Liver (tissue), 8 donors: ENCODE measurements at regions not wholly inside any gene's neighbourhood (a gene's known extent, or its start where the extent isn't known, plus 50 kb on each side); places are given as distances from the start of the nearest gene placed in this dataset.
"Not testable (repeated sequence)": the region's sequence is repeated elsewhere in the genome, so short reads cannot be mapped to it uniquely, and the experiment has no call there.

Experiments
- DNase-seq: peaks from one replicate; pipeline ENCODE4 v3.0.0-alpha.2; 2017; ENCODE audit warnings: low spot score
- H3K27ac ChIP-seq, 2 donors: one replicate each; pipeline ENCODE4 v1.7.0; 2013; ENCODE audit warnings: inconsistent platforms in 2 of 2, low read length in 2 of 2, control low read depth in 1 of 2, low read depth in 1 of 2, mild to moderate bottlenecking in 1 of 2
- H3K27me3 ChIP-seq, 4 donors: one replicate each; pipeline versions ENCODE4 v1.6.1 to v1.7.0; 2013; ENCODE audit warnings: low read length in 3 of 4, inconsistent platforms in 1 of 4, mild to moderate bottlenecking in 1 of 4, moderate library complexity in 1 of 4; ENCODE audit not compliant: control insufficient read depth in 4 of 4, insufficient read depth in 4 of 4
- H3K36me3 ChIP-seq, 4 donors: one replicate each; pipeline versions ENCODE4 v1.6.1 to v1.7.0; 2013; ENCODE audit warnings: low read length in 3 of 4, mild to moderate bottlenecking in 3 of 4, low read depth in 1 of 4, moderate library complexity in 1 of 4; ENCODE audit not compliant: control insufficient read depth in 4 of 4, insufficient read depth in 3 of 4
- H3K4me1 ChIP-seq, 4 donors: one replicate each; pipeline versions ENCODE4 v1.6.1 to v1.7.0; 2013; ENCODE audit warnings: low read length in 3 of 4, mild to moderate bottlenecking in 3 of 4, moderate library complexity in 1 of 4; ENCODE audit not compliant: control insufficient read depth in 4 of 4, insufficient read depth in 4 of 4
- H3K4me3 ChIP-seq, 3 donors: one replicate each; pipeline versions ENCODE4 v1.6.1 to v1.7.0; 2013; ENCODE audit warnings: low read length in 3 of 3, control low read depth in 1 of 3, low read depth in 1 of 3, mild to moderate bottlenecking in 1 of 3
- H3K9ac ChIP-seq, 2 donors: one replicate each; pipeline ENCODE4 v1.7.0; 2013; ENCODE audit warnings: low read length in 2 of 2, mild to moderate bottlenecking in 2 of 2, moderate library complexity in 2 of 2, control low read depth in 1 of 2, low read depth in 1 of 2
- H3K9me3 ChIP-seq, 4 donors: one replicate each; pipeline versions ENCODE4 v1.6.1 to v1.7.0; 2013; ENCODE audit warnings: low read length in 3 of 4; ENCODE audit not compliant: control insufficient read depth in 4 of 4
- CTCF ChIP-seq: fragments of 150-350 bp; IDR thresholded peaks from 2 replicates; pipeline ENCODE4 v1.5.1; 2017; ENCODE audit warnings: improper control_type of control experiment, low read depth, low read length; ENCODE audit not compliant: missing input control
- FOXA1 ChIP-seq: IDR thresholded peaks from 2 replicates; pipeline ENCODE4 v1.6.1; 2016; ENCODE audit warnings: antibody characterized with exemption
- FOXA2 ChIP-seq: IDR thresholded peaks from 2 replicates; pipeline ENCODE4 v1.6.1; 2016; ENCODE audit warnings: antibody characterized with exemption
- GABPA ChIP-seq, 2 donors: IDR thresholded peaks in 1 of 2; conservative IDR thresholded peaks in 1 of 2; 2 replicates each; pipeline ENCODE4 v1.6.1; 2016; ENCODE audit warnings: antibody characterized with exemption in 2 of 2, mild to moderate bottlenecking in 1 of 2, moderate library complexity in 1 of 2
- HNF4G ChIP-seq: IDR thresholded peaks from 2 replicates; pipeline ENCODE4 v1.6.1; 2016; ENCODE audit warnings: antibody characterized with exemption
- SP1 ChIP-seq: IDR thresholded peaks from 2 replicates; pipeline ENCODE4 v1.6.1; 2018; ENCODE audit warnings: antibody characterized with exemption, mild to moderate bottlenecking
- WGBS: extraction: QIAGEN DNeasy Blood & Tissue Kit; methylation state at CpG from one replicate; pipeline ENCODE4 v1.1.7; 2013; 5-methylcytosine and 5-hydroxymethylcytosine counted together
- TF ChIP-seq, protein P1 (sequence below): IDR thresholded peaks from 2 replicates; pipeline ENCODE4 v1.6.1; 2016; ENCODE audit warnings: antibody characterized with exemption
- TF ChIP-seq, protein P2 (sequence below): IDR thresholded peaks from 2 replicates; pipeline ENCODE4 v1.6.1; 2016; ENCODE audit warnings: antibody characterized with exemption, mild to moderate bottlenecking
- donor health status: healthy.
- donor health status: healthy.
- donor health status: healthy.
- donor health status: healthy.
- donor health status: healthy.

GRCh38 chr3:5376761-5377160 lies 189.3 kb downstream of the EDEM1 start:
- WGBS: 42% methylated on average over 6 of the region's 6 CpGs

GRCh38 chr3:5379266-5379665 lies 191.8 kb downstream of the EDEM1 start:
- not testable (repeated sequence) for H3K27ac ChIP-seq, H3K27me3 ChIP-seq, H3K4me3 ChIP-seq, H3K9me3 ChIP-seq, DNase-seq, H3K9ac ChIP-seq, H3K36me3 ChIP-seq, H3K4me1 ChIP-seq
- 96% methylated on average over 3 of the region's 3 CpGs for WGBS

More at GRCh38 chr3:5376761-5377160, 189.3 kb downstream of the EDEM1 start:
- Histone ChIP-seq H3K27ac (no peak overlapping the region), H3K4me3 (no peak overlapping the region), H3K36me3 (no peaks in the 10 kb centered on the region), H3K9ac (no peak overlapping the region), H3K9me3 (no peaks in the 10 kb centered on the region), H3K27me3 (no peaks in the 10 kb centered on the region), H3K4me1 (no peaks in the 10 kb centered on the region)
- no peak for DNase-seq
- TF ChIP-seq SP1 (no peak), GABPA (IDR thresholded peaks at IDR 0.05 in 1 of 2, conservative IDR thresholded peaks at IDR 0.05 in 1 of 2) (no peak), FOXA1 (no peak), HNF4G (no peak), CTCF (no peak), FOXA2 (no peak)
- TF ChIP-seq, protein P1, sequence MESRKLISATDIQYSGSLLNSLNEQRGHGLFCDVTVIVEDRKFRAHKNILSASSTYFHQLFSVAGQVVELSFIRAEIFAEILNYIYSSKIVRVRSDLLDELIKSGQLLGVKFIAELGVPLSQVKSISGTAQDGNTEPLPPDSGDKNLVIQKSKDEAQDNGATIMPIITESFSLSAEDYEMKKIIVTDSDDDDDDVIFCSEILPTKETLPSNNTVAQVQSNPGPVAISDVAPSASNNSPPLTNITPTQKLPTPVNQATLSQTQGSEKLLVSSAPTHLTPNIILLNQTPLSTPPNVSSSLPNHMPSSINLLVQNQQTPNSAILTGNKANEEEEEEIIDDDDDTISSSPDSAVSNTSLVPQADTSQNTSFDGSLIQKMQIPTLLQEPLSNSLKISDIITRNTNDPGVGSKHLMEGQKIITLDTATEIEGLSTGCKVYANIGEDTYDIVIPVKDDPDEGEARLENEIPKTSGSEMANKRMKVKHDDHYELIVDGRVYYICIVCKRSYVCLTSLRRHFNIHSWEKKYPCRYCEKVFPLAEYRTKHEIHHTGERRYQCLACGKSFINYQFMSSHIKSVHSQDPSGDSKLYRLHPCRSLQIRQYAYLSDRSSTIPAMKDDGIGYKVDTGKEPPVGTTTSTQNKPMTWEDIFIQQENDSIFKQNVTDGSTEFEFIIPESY: no peak
- TF ChIP-seq, protein P2, sequence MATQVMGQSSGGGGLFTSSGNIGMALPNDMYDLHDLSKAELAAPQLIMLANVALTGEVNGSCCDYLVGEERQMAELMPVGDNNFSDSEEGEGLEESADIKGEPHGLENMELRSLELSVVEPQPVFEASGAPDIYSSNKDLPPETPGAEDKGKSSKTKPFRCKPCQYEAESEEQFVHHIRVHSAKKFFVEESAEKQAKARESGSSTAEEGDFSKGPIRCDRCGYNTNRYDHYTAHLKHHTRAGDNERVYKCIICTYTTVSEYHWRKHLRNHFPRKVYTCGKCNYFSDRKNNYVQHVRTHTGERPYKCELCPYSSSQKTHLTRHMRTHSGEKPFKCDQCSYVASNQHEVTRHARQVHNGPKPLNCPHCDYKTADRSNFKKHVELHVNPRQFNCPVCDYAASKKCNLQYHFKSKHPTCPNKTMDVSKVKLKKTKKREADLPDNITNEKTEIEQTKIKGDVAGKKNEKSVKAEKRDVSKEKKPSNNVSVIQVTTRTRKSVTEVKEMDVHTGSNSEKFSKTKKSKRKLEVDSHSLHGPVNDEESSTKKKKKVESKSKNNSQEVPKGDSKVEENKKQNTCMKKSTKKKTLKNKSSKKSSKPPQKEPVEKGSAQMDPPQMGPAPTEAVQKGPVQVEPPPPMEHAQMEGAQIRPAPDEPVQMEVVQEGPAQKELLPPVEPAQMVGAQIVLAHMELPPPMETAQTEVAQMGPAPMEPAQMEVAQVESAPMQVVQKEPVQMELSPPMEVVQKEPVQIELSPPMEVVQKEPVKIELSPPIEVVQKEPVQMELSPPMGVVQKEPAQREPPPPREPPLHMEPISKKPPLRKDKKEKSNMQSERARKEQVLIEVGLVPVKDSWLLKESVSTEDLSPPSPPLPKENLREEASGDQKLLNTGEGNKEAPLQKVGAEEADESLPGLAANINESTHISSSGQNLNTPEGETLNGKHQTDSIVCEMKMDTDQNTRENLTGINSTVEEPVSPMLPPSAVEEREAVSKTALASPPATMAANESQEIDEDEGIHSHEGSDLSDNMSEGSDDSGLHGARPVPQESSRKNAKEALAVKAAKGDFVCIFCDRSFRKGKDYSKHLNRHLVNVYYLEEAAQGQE: no peak

GRCh38 chr3:5383486-5384263 lies 196.2 kb downstream of the EDEM1 start:
- WGBS: 72% methylated on average over 12 of the region's 12 CpGs
- not testable (repeated sequence) for DNase-seq

More at GRCh38 chr3:5383486-5384263, 196.2 kb downstream of the EDEM1 start:
- H3K27me3 ChIP-seq, H3K4me1 ChIP-seq, H3K27ac ChIP-seq, H3K36me3 ChIP-seq, H3K9me3 ChIP-seq, H3K9ac ChIP-seq, H3K4me3 ChIP-seq: not testable (repeated sequence)
